Dermis microvascular lymphatic vessel endothelial cell (primary cell): ENCODE measurements at regions not wholly inside any gene's neighbourhood (a gene's known extent, or its start where the extent isn't known, plus 50 kb on each side); places are given as distances from the start of the nearest gene placed in this dataset.
A peak's percentile ranks its signal among the peaks of the same experiment; 100 is the strongest.

ENCODE experiments used
- DNase-seq, 2 donors: peaks; one replicate each; pipeline versions ENCODE4 v3.0.0 to v3.0.0-alpha.2; 2010; ENCODE audit warnings: low read depth in 2 of 2

DNA sequence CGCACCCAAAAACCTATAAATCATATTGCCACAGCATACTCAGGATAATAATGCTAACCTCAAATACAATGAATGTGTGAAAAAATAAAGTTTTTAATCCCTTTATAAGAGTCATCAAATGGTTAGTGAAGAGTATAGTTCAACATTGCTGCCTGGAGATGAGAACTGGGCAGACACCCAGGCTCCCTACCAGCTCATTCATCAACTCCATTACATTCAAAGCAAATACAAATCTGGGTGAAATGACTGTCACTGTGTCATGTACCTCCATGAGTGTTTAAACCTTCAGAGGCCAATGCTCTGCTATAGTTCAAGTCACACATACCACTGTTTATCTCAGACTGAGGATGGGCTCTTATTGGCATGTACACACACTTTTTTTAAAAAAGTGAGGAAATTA lies 167.2 kb upstream of the KCNMB2 start:
- DNase-seq = no peak

GRCh38 chr3:178369811-178370210 lies 166.4 kb upstream of the KCNMB2 start:
- no peak for DNase-seq

- DNase-seq = no peak
These were observed 165.8 kb upstream of the KCNMB2 start for GRCh38 chr3:178370387-178370786.

GRCh38 chr3:178381555-178381954 lies 154.7 kb upstream of the KCNMB2 start:
- DNase-seq = no peak

DNA sequence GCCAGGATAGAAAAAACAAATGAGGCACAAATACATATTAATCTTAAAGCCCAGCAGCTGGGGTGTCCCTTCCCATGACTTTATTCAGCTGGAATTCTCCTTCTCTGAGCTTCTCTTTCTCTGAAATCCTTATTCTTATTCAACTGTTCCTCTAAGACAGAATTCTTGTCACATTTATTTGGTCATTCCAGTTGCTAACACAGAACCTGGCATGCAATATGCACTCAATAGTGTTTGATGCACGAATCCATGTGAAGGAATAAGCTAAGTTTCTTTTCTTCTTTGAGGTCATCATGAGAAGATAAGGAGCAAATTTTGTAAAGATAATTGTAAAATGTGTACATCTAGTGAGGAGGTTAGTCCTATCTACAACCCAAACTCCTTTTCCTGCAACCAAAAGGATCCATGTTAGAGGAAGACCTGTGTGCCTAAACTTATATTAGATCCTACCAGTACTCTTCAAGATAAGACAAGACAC lies 154.2 kb upstream of the KCNMB2 start:
- peak in 1 of 2 donors; percentile 4 for DNase-seq

GRCh38 chr3:178382449-178383061 lies 153.7 kb upstream of the KCNMB2 start:
- DNase-seq = peak in 1 of 2 donors; percentile 82

- DNase-seq = peak in 1 of 2 donors; percentile 9
These were observed 151.7 kb upstream of the KCNMB2 start for GRCh38 chr3:178384321-178385230.

GRCh38 chr3:178385280-178385952 lies 150.8 kb upstream of the KCNMB2 start:
- DNase-seq = peak; percentile 40 to 51

GRCh38 chr3:178386401-178386800 lies 149.8 kb upstream of the KCNMB2 start:
- no peak for DNase-seq

- DNase-seq = no peak
These were observed 149.4 kb upstream of the KCNMB2 start for GRCh38 chr3:178386880-178387279.

GRCh38 chr3:178388473-178388872 lies 147.8 kb upstream of the KCNMB2 start:
- no peak for DNase-seq

- DNase-seq = no peak
These were observed 147.0 kb upstream of the KCNMB2 start for GRCh38 chr3:178389258-178389657.

GRCh38 chr3:178392511-178392926 lies 143.7 kb upstream of the KCNMB2 start:
- DNase-seq = peak in 1 of 2 donors; percentile 51

DNA sequence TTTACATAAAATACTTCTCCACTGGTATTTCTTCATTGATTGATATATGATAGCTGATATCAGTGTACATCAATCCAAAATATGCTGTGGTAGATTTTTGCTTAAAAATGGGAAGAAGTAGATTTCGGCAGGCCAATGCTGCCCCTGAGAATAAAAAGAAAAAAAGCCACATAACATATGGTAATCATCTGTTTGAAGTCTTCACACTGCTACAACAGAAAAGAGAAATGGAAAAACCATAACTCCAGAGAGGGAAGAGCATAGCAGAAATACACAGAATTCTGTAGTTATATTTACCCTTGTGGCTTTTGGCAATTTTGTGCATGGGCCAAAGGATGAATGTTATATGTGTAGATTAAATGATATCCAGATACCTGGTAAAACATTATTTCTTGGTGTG lies 143.1 kb upstream of the KCNMB2 start:
- no peak for DNase-seq

DNA sequence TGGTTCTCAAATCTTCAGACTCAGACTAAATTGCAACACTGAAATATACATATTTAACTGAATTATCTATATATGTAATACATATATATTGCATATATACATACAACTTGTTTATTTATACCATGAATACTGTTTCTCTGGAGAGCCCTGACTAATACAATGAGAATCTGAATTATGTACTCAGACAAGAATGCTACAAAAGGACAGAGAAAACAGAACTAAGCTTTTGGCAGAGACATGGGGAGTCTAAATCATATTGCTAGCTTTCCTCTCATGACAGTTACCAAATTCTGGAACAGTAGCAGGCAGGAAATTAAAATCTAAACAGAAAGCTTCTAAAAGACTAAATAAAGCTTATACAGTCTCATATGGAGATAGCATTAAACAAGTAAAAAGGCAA lies 142.4 kb upstream of the KCNMB2 start:
- peak in 1 of 2 donors; percentile 50 for DNase-seq

- DNase-seq = no peak
These were observed 139.9 kb upstream of the KCNMB2 start for GRCh38 chr3:178396318-178396717.

DNA sequence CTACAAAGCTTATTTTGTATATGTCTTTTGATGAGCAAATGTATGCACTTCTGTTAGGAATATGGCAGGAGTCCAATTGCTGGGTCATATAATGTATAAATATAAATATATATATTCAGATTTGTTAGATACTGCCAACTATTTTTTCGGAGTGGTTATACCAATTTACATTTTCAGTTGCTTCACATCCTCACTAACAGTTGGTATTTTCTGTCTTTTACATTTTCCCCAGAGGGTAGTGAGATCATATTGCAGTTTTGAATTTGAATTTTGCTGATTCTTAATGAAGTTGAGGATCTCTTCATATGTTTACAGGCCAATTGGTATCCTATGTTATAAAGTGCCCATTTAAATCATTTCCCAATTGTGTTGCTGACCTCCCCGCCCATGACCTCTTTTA lies 139.0 kb upstream of the KCNMB2 start:
- DNase-seq = no peak

DNA sequence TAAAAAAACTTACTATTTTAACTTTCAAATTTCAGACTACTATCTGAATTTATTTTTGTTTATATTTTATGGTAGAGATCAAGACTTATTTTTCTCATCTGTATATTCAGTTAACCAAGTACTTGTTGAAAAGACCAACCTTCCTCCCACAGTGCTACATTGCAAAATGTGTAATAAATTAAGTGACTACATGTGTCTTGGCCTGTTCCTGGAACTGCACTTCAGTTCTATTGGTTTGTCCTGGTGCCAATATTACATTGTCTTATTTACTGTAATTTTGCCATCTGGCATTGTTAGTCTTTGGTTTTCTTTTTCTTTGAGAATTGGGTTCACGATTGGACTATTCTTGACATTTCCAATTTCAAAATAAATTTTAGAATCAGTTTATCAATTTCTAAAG lies 138.4 kb upstream of the KCNMB2 start:
- no peak for DNase-seq

DNA sequence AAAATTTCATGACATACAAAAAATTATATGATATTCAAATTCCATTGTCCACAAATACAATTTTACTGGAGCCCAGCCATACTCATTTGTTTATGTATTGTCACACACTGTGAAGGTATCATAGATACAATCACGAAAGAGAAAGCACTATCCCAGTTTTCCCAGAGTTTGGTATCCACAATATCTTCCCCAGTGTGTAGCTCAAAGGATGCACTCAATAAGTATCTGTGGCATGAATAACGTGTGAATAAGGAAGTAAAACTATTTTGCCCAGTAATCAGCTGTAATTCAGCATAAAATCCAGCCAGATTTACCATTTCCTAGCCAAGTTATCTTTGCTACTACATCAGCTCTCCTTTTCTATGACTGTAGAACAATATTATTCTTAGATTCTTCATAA lies 131.3 kb upstream of the KCNMB2 start:
- DNase-seq = peak in 1 of 2 donors; percentile 53

DNA sequence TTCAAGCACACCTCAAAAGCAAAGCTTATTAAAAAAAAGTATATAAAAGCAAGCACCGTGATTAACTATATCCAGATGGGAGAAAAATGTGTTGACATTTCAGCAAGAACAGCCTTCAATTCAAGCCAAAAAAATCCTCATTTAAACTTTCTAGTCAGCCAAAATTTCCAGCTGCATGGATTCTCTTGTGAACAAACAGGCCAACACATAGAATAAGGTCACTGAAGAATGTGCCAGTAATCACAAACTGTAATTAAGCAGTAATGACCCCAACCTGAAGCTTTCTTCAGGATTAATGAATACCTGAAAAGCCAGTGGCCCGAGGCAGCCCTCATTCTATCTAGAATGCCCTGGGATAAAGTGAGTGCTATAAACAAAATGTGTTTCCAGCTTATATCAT lies 130.7 kb upstream of the KCNMB2 start:
- no peak for DNase-seq

- no peak for DNase-seq
These were observed 130.0 kb upstream of the KCNMB2 start for GRCh38 chr3:178406206-178406605.

- DNase-seq = no peak
These were observed 120.9 kb upstream of the KCNMB2 start for GRCh38 chr3:178415384-178415783.
